Nephron progenitor cell (in vitro differentiated cells): ENCODE measurements at regions not wholly inside any gene's neighbourhood (a gene's known extent, or its start where the extent isn't known, plus 50 kb on each side); places are given as distances from the start of the nearest gene placed in this dataset.
A peak's percentile ranks its signal among the peaks of the same experiment; 100 is the strongest.

Experiments
- DNase-seq: peaks from one replicate; pipeline ENCODE4 v3.0.0; 2021
- H3K27ac Mint-ChIP-seq: 2 replicates; pipeline ENCODE4 v1.8.0; 2021; ENCODE audit warnings: mild to moderate bottlenecking, moderate library complexity, mixed read lengths
- H3K27me3 Mint-ChIP-seq: 2 replicates; pipeline ENCODE4 v1.8.0; 2021; ENCODE audit warnings: mild to moderate bottlenecking, low read depth, mixed read lengths; ENCODE audit not compliant: poor library complexity
- H3K36me3 Mint-ChIP-seq: 2 replicates; pipeline ENCODE4 v1.8.0; 2021; ENCODE audit warnings: low read depth, mixed read lengths
- H3K4me1 Mint-ChIP-seq: 2 replicates; pipeline ENCODE4 v1.8.0; 2021; ENCODE audit warnings: mixed read lengths
- H3K4me3 Mint-ChIP-seq: 2 replicates; pipeline ENCODE4 v1.8.0; 2021; ENCODE audit warnings: mild to moderate bottlenecking, moderate library complexity, mixed read lengths
- H3K9me3 Mint-ChIP-seq: 2 replicates; pipeline ENCODE4 v1.8.0; 2021; ENCODE audit warnings: mild to moderate bottlenecking, moderate library complexity, mixed read lengths
- CTCF ChIP-seq: fragments of 200-600 bp; sonication (generic); IDR thresholded peaks from 2 replicates; pipeline ENCODE4 v1.5.0; 2021; ENCODE audit warnings: antibody characterized with exemption

GRCh38 chr1:244341455-244342450 is 110.0 kb downstream of the ADSS2 start:
- H3K27ac Mint-ChIP-seq, result peak overlapping the region; percentile 21
- peaks cover 84% of the 10 kb centered on the region for H3K4me1 Mint-ChIP-seq
- H3K9me3 Mint-ChIP-seq, result no peaks in the 10 kb centered on the region
- no peaks in the 10 kb centered on the region for H3K36me3 Mint-ChIP-seq
- TF ChIP-seq CTCF, result no peak
- H3K27me3 Mint-ChIP-seq, result peaks cover 14% of the 10 kb centered on the region
- DNase-seq, result no peak
- H3K4me3 Mint-ChIP-seq, result no peak overlapping the region

GRCh38 chr1:244344001-244344400 is 107.7 kb downstream of the ADSS2 start:
- H3K9me3 Mint-ChIP-seq, result no peaks in the 10 kb centered on the region
- peaks cover 83% of the 10 kb centered on the region for H3K4me1 Mint-ChIP-seq
- peaks cover 14% of the 10 kb centered on the region for H3K27me3 Mint-ChIP-seq
- H3K4me3 Mint-ChIP-seq, result no peak overlapping the region
- H3K27ac Mint-ChIP-seq, result no peak overlapping the region
- DNase-seq, result no peak
- no peaks in the 10 kb centered on the region for H3K36me3 Mint-ChIP-seq
- TF ChIP-seq CTCF, result no peak

GRCh38 chr1:244346972-244347618 is 104.6 kb downstream of the ADSS2 start:
- Mint-ChIP-seq H3K27me3 (peaks cover 14% of the 10 kb centered on the region), H3K4me1 (peaks cover 86% of the 10 kb centered on the region), H3K27ac (peak overlapping the region; percentile 13), H3K4me3 (peak overlapping the region; percentile 26), H3K36me3 (no peaks in the 10 kb centered on the region), H3K9me3 (no peaks in the 10 kb centered on the region)
- no peak for DNase-seq
- TF ChIP-seq CTCF, result no peak

GRCh38 chr1:244347942-244348341 is 103.8 kb downstream of the ADSS2 start:
- H3K4me1 Mint-ChIP-seq, result peaks cover 86% of the 10 kb centered on the region
- H3K27me3 Mint-ChIP-seq, result peaks cover 18% of the 10 kb centered on the region
- H3K27ac Mint-ChIP-seq, result peak overlapping the region; percentile 86
- no peaks in the 10 kb centered on the region for H3K36me3 Mint-ChIP-seq
- no peaks in the 10 kb centered on the region for H3K9me3 Mint-ChIP-seq
- TF ChIP-seq CTCF, result no peak
- DNase-seq, result no peak
- H3K4me3 Mint-ChIP-seq, result no peak overlapping the region

- Mint-ChIP-seq H3K27me3 (peaks cover 18% of the 10 kb centered on the region), H3K9me3 (no peaks in the 10 kb centered on the region), H3K4me3 (no peak overlapping the region), H3K36me3 (no peaks in the 10 kb centered on the region), H3K4me1 (peaks cover 88% of the 10 kb centered on the region), H3K27ac (peak overlapping the region; percentile 82)
- no peak for TF ChIP-seq CTCF
- no peak for DNase-seq
Observed at GRCh38 chr1:244349103-244349531, 102.6 kb downstream of the ADSS2 start.
